Pancreas (tissue), 10 donors: ENCODE measurements at regions not wholly inside any gene's neighbourhood (a gene's known extent, or its start where the extent isn't known, plus 50 kb on each side); places are given as distances from the start of the nearest gene placed in this dataset.

Source experiments
- ATAC-seq, 4 donors: fragments of 200-7000 bp; cut with Tn5 transposase; one replicate each; pipeline versions ENCODE4 v1.8.0 to v1.9.1; 2020; ENCODE audit warnings: mild to moderate bottlenecking in 4 of 4, moderate library complexity in 4 of 4
- DNase-seq, 6 donors: peaks; one replicate each; pipeline ENCODE4 v3.0.0-alpha.2; 2020
- FAIRE-seq: peaks from 2 replicates; lab custom pipeline; 2012; peaks lifted over from hg19 to GRCh38; lab: Jason Lieb, UNC
- H3K27ac ChIP-seq, 4 donors: fragments of 200-600 bp; sonication (generic); 1 replicate in 3 of 4; 2 replicates in 1 of 4; pipeline versions ENCODE4 v1.5.0 to v1.8.0; 2020
- H3K27me3 ChIP-seq, 4 donors: fragments of 200-600 bp; one replicate each; pipeline ENCODE4 v1.8.0; 2021
- H3K36me3 ChIP-seq, 3 donors: fragments of 200-600 bp; sonication (generic) in 1 of 3; one replicate each; pipeline versions ENCODE4 v1.5.0 to v1.8.0; 2020 to 2021
- H3K4me1 ChIP-seq, 3 donors: fragments of 200-600 bp; one replicate each; pipeline ENCODE4 v1.8.0; 2021
- H3K4me3 ChIP-seq, 4 donors: fragments of 200-600 bp; sonication (generic) in 2 of 4; one replicate each; pipeline versions ENCODE4 v1.5.0 to v1.8.0; 2020 to 2021
- H3K9me3 ChIP-seq, 4 donors: fragments of 200-600 bp; one replicate each; pipeline ENCODE4 v1.8.0; 2021
- CTCF ChIP-seq, 4 donors: fragments of 200-600 bp; sonication (generic) in 3 of 4; IDR thresholded peaks; one replicate each; pipeline versions ENCODE4 v1.5.0 to v1.8.0; 2021; ENCODE audit warnings: antibody characterized with exemption in 4 of 4
- WGBS, 2 donors: extraction: QIAGEN DNeasy Blood & Tissue Kit; methylation state at CpG; one replicate each; pipeline ENCODE4 v1.1.7; 2013; 5-methylcytosine and 5-hydroxymethylcytosine counted together
- intact Hi-C, 3 donors: fragments of 100-400 bp; cut with DNase I; formaldehyde crosslinking; loops; one replicate each; pipeline versions ENCODE4 v1.11.1 to v1.14.2; 2022
- donor health status: healthy with polysubstance abuse.
- donor health status: DM: no; HTN: no; CAD: no; lungs with moderate emphysema.
- donor health status: DM: no; HTN: no; CAD: no.
- donor health status: control.
- donor health status: control.
- donor health status: Bipolar disorder and iron deficiency.
- donor health status: DM: yes; HTN: yes; CAD: no.
- donor health status: DM: no; HTN: no; CAD: no.
- donor health status: DM: no; HTN: no; CAD: no.
- donor health status: DM: yes; HTN: yes; CAD: no.

DNA sequence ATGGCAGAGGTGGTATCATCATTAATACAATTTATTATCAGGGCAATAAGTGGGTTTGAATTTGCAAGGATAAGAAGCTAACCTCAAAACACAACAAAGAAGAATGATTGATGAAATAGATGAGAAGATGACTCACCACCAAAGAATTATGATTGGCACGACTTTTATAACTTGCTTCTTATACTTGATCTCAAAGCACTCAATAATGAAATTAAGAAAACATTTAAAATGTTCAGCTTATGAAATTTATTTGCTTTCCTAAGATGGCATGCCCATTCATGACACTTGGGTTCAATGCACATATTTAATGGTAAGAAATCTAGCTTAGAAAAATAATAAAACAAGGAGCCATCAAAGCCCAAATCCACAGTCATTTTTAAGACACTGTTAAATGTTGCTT, 477.5 kb downstream of the GJA1 start:
- Histone ChIP-seq H3K27me3 (no peaks in the 10 kb centered on the region), H3K4me1 (no peaks in the 10 kb centered on the region), H3K9me3 (no peaks in the 10 kb centered on the region), H3K4me3 (no peak overlapping the region), H3K27ac (no peak overlapping the region), H3K36me3 (no peaks in the 10 kb centered on the region)
- TF ChIP-seq CTCF (IDR thresholded peaks at IDR 0.05) = no peak
- FAIRE-seq = no peak
- WGBS, 2 donors = 55 to 62% methylated on average over 1 of the region's 1 CpG
- intact Hi-C loops = no loop called here
- DNase-seq = no peak
- ATAC-seq = no peak

DNA sequence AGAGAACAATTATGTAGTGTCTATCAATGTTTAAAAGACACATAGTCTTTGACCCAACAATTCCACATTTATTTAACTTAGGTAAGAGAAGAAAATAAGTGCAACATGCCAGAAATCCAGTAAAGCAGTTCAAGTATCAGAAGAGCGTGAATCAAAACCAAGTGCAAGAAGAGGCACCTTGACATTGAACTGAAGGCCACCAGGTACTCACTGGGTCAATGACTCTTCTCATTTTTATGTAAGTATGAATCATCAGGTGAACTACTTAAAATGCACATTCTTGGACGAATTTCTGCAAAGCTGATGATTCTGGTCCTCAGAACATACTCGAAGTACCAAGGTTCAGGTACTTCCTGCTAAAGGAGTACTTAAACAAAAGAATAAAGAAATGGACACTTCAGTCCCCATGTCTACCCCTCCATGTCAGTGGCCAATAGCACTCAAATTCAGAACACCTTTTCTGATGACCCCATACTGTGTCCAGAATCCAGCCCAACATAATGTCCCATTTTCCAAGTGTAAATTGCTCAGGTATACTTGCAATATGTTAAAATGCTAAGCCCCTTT, 481.9 kb downstream of the GJA1 start:
- no peak for TF ChIP-seq CTCF (IDR thresholded peaks at IDR 0.05)
- Histone ChIP-seq H3K4me3 (no peak overlapping the region), H3K36me3 (no peaks in the 10 kb centered on the region), H3K9me3 (no peaks in the 10 kb centered on the region), H3K4me1 (no peaks in the 10 kb centered on the region), H3K27ac (no peak overlapping the region), H3K27me3 (no peaks in the 10 kb centered on the region)
- no peak for FAIRE-seq
- no peak for DNase-seq
- WGBS, 2 donors = 71 to 84% methylated on average over 3 of the region's 3 CpGs
- no peak for ATAC-seq
- intact Hi-C loops = no loop called here

DNA sequence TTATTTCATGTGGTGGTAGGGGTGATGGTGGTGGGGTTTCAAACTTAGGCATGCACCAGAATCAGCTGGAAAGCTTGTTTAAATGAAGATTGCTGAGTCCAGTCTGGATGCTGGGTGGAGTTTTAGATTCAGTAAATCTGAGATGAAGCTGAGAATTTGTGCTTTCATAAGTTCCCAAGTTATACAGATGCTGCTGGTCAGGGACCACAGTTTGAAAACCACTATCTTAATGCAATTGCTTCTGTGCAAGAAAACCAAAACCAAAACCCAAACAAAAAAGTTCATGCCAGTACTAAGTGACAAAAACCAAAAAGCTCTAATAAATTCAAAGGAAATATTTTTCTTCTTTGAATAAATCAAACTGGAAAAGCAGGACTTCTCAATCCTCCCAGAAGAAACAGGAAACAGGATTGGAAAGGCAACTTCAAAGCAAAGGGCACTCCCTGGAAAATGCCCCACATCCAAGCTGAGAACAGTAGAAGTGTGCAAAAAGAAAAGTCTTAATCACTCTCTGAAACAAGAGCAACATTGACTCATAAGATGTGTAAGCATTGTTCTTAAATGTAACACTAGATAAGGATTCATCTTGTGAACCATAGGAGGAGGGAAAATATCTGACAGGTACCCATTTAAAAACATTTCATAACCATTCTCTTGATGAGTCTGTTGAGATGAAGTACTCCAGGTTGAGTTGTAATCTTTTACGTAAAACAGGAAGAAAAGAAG, 481.5 kb upstream of the HSF2 start:
- no peak for TF ChIP-seq CTCF (IDR thresholded peaks at IDR 0.05)
- no peak overlapping the region for H3K4me3 ChIP-seq
- intact Hi-C loops = no loop called here
- no peaks in the 10 kb centered on the region for H3K4me1 ChIP-seq
- H3K9me3 ChIP-seq = no peaks in the 10 kb centered on the region
- FAIRE-seq (no peak), DNase-seq (no peak), ATAC-seq (no peak)
- H3K36me3 ChIP-seq = no peaks in the 10 kb centered on the region
- no peak overlapping the region for H3K27ac ChIP-seq
- 86 to 92% methylated on average over 1 of the region's 1 CpG for WGBS, 2 donors
- H3K27me3 ChIP-seq = no peaks in the 10 kb centered on the region

GRCh38 chr6:121920616-121921015, 478.8 kb upstream of the HSF2 start:
- ATAC-seq (no peak), FAIRE-seq (no peak), DNase-seq (no peak)
- Histone ChIP-seq H3K27me3 (no peaks in the 10 kb centered on the region), H3K4me3 (no peak overlapping the region), H3K9me3 (no peaks in the 10 kb centered on the region), H3K36me3 (no peaks in the 10 kb centered on the region), H3K4me1 (no peaks in the 10 kb centered on the region), H3K27ac (no peak overlapping the region)
- WGBS, 2 donors = 72 to 85% methylated on average over 6 of the region's 6 CpGs
- intact Hi-C loops = no loop called here
- no peak for TF ChIP-seq CTCF (IDR thresholded peaks at IDR 0.05)

GRCh38 chr6:121925024-121925423, 474.4 kb upstream of the HSF2 start:
- no peak for DNase-seq
- no peaks in the 10 kb centered on the region for H3K9me3 ChIP-seq
- no peaks in the 10 kb centered on the region for H3K36me3 ChIP-seq
- no peak for ATAC-seq
- no peaks in the 10 kb centered on the region for H3K4me1 ChIP-seq
- intact Hi-C loops = no loop called here
- no peak for TF ChIP-seq CTCF (IDR thresholded peaks at IDR 0.05)
- H3K4me3 ChIP-seq = no peak overlapping the region
- no peak for FAIRE-seq
- no peak overlapping the region for H3K27ac ChIP-seq
- WGBS, 2 donors = 65 to 72% methylated on average over 1 of the region's 1 CpG
- H3K27me3 ChIP-seq = no peaks in the 10 kb centered on the region
